GM21526 (cell line): ENCODE measurements at regions not wholly inside any gene's neighbourhood (a gene's known extent, or its start where the extent isn't known, plus 50 kb on each side); places are given as distances from the start of the nearest gene placed in this dataset.

Experiments used
- ATAC-seq: cut with Tn5 transposase; IDR thresholded peaks from one replicate; pipeline ENCODE4 v1.9.1; 2021; ENCODE audit warnings: moderate library complexity; ENCODE audit not compliant: unreplicated experiment, low FRiP score

DNA sequence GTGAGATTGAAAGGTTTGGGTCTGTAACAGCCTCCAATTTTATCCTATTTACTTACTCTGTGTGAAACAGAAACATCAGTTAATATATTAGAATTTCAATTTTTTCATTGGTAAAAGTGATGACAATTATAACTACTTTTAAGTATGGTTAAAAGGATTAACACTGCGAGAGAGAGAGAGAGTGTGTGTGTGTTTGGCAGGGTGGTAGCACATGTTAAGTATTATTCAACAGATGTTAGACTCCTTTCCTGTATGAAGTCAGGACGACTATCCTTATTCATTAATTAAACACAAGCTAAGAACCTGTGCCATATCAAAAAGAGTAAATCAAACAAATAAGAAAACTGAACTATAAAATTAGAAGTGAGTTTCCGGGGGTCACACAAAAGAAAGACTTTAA, 662.5 kb downstream of the PLPP3 start:
- no peak for ATAC-seq

GRCh38 chr1:55916481-55916880, 662.9 kb downstream of the PLPP3 start:
- no peak for ATAC-seq

DNA sequence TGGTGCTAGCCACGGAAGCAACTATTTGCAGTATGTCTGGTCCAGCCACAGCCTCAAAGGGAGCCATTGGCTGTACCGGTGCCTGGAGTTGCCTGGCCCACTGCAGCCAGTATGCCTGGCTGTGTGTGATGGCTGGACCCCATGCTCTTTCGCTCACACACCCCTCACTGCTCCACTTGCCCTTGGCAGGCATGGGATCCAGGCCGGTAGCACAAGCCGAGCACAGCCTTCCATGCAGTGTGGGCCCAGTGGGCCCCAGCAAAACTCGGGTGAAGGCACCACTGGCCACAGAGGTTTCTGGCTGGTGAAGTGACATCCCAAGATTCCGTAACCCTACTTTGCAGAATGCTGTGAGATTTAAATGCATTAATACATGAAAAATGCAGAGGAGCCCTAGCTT, 665.8 kb downstream of the PLPP3 start:
- no peak for ATAC-seq

GRCh38 chr1:55912438-55912837, 666.9 kb downstream of the PLPP3 start:
- ATAC-seq: no peak

- no peak for ATAC-seq
These were observed 674.8 kb downstream of the PLPP3 start for GRCh38 chr1:55904541-55904940.

DNA sequence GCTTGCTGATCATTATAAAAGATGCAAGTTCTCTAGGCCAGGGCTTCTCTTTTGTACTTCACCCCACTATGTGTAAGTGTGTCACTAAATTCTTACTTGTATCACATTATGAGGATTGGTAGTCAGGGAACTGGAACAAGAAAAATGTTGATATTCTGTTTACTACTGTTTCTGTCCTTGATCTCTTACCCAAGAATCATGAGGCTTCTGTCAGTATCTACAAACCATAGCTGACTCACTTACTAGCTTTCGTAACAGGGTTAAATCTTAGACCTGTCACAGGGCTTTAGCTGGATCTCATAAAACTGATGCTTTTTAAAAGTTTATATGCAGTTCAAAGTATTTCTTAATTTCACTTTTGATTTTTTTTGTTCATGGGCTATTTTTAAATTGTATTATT, 681.2 kb downstream of the PLPP3 start:
- ATAC-seq: no peak

DNA sequence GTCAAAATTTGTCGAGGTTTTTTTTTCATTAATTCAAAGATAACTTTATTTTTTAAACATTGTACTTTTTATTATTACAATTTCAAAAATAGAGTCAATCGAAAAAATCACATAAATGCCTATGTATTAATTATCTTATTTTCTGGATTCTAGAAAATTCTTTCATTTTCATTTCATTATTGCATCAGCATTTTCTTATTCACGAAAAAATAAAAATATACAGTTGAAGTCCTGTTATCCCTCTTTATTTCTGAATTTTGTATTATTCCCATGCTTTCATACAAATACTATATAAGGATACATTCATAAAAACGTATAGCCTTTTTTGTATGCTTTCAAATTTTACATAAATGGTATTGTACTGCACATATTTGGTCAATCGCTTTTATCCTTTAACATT, 681.0 kb upstream of the USP24 start:
- ATAC-seq: no peak

DNA sequence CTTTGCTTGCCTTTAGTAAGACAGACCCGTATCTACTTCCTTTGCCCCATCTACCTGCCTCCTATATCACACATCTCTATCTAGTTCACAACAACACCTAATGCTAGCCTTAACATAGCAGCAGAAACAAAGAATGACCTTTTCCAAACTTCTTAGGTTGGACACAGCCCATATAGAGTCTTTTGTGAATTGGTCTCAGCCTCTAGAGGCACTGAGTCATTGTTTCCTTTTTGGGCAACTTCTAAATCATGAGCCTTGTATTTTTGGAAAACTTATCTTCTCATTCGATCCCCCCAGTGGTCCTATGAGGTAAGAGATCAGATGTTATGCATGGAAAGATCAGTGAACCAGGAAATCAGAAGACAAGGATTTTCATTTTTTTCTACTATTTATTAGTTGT, 679.4 kb upstream of the USP24 start:
- no peak for ATAC-seq

DNA sequence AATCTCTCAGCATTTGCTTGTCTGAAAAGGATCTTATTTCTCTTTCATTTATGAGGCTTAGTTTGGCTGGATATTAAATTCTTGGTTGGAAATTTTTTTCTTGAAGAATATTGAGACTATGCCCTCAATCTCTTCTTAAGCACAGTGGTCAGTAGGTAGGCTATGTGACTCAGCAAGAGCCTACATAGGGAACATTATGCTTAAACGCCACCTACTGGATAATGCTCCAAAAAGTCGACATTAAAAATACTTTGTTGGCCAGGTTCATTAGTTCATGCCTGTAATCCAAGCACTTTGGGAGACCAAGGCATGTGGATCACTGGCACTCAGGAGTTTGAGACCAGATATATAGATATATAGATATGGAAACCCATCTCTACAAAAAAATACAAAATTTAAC, 678.0 kb upstream of the USP24 start:
- no peak for ATAC-seq

- ATAC-seq: no peak
These were observed 673.6 kb upstream of the USP24 start for GRCh38 chr1:55888685-55889317.

DNA sequence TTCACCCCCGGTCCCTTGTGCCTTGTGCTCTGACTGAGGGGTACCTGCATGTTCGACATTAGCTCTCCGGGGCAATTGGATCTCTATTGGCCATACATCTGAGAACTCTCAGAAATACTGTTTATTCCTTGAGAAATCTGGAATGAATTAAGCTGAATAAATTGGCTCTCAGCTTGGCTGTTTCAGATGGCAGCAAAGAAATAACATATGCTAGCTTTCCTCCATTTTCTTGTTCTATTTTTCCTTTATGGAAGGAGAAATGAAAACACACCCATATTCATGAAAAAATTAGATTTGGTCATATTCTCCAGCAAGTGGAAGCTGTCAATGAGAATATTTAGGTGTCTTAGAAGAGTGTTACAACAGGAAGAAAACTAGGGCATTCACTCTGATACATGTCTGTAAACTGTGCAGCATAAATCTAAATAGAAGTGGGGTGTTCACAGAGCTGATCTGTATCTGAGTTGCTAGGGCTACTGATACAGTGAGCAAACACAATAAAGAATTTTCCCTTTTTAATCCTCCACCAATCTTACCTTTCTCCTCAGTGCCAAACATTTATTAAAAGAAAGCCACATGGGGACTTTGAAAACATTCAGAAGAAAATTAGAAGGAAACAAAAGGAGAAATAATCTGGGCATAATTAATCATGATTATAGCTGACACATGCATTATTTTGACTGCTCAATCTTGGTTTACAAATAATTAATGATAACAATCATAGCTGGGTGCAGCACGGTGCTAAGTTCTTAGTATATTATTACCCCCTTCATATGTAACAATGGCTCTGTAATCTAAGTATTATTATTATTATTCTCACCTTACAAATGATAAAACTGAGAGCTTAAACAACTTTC, 671.9 kb upstream of the USP24 start:
- ATAC-seq: no peak

DNA sequence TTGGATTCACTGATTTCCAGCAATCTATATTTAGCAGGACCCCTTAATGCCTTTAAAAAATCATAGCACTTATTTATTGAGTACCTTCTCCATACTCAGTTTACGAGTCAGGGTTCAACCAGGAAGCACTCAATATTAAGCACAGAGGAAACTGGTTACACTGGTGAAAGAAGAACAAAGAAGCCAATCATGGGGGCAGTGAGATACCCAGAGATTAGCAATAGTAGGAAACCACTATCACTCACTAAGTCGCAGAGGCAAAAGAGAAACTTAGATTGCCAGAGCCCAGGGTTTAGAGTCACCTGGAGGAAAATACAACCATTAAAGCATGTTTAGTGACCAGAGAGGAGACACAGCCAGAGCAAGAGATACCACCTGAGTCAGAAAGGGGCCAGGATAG, 670.5 kb upstream of the USP24 start:
- ATAC-seq: no peak

GRCh38 chr1:55882931-55883330, 667.8 kb upstream of the USP24 start:
- ATAC-seq: no peak

- ATAC-seq: no peak
These were observed 664.2 kb upstream of the USP24 start for GRCh38 chr1:55879346-55879745.

GRCh38 chr1:55877437-55878232, 662.5 kb upstream of the USP24 start:
- ATAC-seq: no peak

DNA sequence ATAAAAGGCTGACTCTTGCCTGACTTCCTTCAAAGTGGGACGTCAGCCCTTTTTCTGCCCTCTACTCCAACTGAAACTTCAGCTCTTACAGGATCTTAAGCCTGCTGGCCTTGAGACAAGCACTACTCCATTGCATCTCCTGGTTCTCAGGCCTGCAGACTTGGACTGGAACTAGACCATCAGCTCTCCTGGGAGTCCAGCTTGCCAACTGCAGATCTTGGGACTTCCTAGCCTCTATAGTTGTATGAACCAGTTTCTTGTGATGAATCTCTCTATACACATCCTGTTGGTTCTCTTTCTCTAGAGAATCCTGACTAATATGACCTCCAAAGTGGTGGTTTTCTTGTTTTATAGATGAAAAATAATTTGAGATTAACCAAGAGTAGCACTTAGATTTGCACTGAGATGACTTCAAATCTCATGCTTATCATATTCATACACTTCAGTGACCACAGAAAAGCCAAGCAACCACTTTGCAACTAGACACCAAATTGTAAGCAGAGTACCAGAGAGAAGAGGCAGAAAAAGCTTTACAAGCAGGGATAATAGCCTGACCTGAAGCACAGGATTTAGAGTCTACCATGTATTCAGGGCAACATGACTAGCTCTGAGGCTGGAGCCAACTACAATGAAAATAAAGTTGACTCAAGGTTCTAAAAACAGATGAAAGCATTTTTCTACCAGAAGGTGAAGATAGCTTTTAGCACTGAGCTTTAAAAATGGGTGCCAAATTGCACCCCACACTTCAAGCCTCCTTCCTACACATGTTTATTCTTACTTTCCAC, 661.3 kb upstream of the USP24 start:
- no peak for ATAC-seq

GRCh38 chr1:55870106-55870505, 654.9 kb upstream of the USP24 start:
- no peak for ATAC-seq

- no peak for ATAC-seq
These were observed 653.9 kb upstream of the USP24 start for GRCh38 chr1:55869065-55869464.

DNA sequence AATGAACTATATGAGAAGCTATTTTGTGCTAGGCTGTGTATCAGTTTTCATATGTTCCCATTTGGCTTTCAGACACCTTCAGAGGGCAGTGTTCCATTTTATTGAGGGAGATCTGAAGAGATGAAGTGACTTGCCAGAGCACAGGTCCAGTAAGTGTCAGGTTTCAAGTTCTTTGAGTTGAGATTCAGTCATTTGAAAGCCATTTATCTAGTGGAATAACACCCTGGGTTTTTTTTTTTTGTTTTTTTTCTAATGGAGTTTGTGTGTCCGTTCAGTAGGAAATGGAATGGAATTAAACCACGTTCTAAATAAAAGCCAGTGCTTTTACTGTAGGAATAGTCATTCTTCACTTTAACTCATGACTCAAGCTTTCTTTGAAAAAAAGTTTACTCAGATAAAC, 652.9 kb upstream of the USP24 start:
- no peak for ATAC-seq

DNA sequence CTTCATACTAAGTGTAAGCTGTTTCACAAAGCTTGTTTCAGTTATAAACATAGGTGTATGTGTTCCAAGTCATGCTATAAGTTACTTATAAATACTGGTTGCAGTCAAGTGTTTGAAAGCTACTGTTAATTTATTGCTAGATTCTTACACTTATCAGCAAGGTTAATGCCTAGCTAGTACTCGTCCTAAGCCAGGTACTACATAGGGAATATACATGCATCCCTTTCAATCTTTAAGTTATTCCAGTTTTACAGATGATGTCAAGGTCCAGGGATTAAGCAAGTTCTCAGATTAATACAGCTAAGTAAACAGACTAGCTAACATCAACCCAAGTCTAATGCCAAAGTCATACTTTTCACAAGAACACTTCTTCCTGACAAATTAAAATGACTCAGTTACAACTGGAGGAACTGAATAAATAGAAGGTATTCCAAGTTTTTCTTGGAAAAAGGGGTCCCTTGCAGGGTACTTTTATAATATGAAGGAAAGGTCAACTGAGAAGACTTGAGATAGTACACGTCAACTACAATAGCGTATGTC, 652.2 kb upstream of the USP24 start:
- no peak for ATAC-seq
